ENCODE measurements at regions not wholly inside any gene's neighbourhood (a gene's known extent, or its start where the extent isn't known, plus 50 kb on each side); places are given as distances from the start of the nearest gene placed in this dataset.

DNA sequence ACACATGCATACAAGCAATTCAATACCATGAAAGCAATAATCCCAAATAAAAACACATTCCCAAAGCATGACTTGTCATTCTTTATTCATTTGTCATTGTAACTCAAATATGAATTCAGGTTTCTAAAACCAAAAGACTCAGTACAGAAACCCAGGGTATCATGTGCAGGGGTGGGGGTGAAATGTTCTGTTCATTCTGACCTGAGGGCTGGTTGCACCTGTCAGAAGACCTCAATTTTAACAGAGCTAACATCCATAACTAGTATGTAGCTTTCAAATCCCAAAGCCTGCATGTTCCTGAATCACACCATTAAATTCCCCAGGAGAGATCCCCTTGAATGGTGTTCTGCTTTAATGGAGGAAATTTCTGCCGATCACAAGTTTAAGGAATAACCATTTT is 738.7 kb downstream of the MCTP2 start:
- no peak overlapping the region for H3K27ac ChIP-seq (ENCODE audit: low read depth, low read length)
- no peaks in the 10 kb centered on the region for H3K36me3 ChIP-seq (ENCODE audit: insufficient read depth, low read length)
- H3K9ac ChIP-seq (ENCODE audit: low read length), result no peak overlapping the region
- no peaks in the 10 kb centered on the region for H3K27me3 ChIP-seq (ENCODE audit: control insufficient read depth in 1 of 2, insufficient read depth in 2 of 2, low read length in 2 of 2)
- no peak overlapping the region for H3K4me3 ChIP-seq (ENCODE audit: low read depth in 1 of 2, low read length in 2 of 2)
- H3K4me1 ChIP-seq (ENCODE audit: insufficient read depth, low read length), result no peaks in the 10 kb centered on the region
- no peaks in the 10 kb centered on the region for H3K9me3 ChIP-seq (ENCODE audit: low read length)

DNA sequence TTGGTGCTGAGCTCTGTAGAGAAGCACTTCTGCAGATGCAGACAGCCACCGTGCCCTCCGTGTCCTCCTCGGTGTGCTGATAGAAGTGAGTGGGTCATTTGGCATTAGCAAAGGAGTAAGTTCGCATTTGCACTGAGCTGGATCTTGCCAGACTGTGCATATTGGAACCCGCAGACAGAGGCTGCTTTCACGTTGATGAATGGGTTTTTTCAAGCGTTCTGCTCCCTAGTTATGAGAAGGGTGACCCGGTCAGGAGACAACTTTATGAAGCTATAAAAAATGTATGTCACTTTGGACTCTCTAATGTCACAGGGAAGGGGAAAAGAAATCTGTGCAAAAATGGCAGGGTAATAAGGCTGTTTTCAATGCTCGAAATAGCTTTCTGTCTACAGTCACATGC is 739.4 kb downstream of the MCTP2 start:
- Histone ChIP-seq H3K4me1 (ENCODE audit: insufficient read depth, low read length) (no peaks in the 10 kb centered on the region), H3K9ac (ENCODE audit: low read length) (no peak overlapping the region), H3K36me3 (ENCODE audit: insufficient read depth, low read length) (no peaks in the 10 kb centered on the region), H3K4me3 (ENCODE audit: low read depth in 1 of 2, low read length in 2 of 2) (no peak overlapping the region), H3K9me3 (ENCODE audit: low read length) (no peaks in the 10 kb centered on the region), H3K27me3 (ENCODE audit: control insufficient read depth in 1 of 2, insufficient read depth in 2 of 2, low read length in 2 of 2) (no peaks in the 10 kb centered on the region), H3K27ac (ENCODE audit: low read depth, low read length) (no peak overlapping the region)

DNA sequence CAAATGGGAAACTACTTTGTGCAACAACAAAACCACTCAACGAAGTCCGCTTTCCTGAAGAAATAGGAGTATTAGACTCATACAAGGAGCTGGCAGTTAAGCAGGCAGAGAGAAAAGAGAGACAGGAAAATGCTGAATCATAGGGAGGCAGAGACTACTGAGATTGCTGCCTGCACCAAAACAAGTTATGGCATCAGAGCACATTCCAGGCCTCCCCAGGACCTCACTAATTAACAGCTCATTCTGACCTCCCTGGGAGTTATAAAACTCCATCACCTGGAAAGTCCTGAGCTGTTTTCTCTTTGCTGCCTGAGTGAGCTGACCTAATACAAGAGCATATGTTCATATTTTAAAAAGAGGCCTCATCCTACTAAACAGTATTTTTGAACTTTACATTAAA is 741.0 kb downstream of the MCTP2 start:
- H3K9me3 ChIP-seq (ENCODE audit: low read length), result no peaks in the 10 kb centered on the region

DNA sequence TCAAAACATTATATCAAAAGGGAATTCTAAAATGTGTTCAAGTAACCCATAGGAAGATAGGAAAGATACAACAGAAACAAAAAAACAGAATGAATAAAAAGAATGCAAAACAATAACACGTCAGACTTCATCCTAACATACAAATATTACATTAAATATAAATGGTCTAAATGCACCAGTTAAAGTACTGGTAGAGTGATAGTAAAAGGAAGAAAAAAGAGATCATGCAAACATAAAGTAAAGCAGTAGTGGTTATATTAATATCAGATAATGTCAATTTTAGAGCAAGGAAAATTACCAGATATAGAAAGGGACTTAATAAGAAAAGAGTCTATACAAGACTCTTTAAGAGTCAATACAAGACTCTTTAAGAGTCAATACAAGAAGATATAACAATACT is 755.7 kb downstream of the MCTP2 start:
- no peaks in the 10 kb centered on the region for H3K9me3 ChIP-seq (ENCODE audit: low read length)
- H3K4me1 ChIP-seq (ENCODE audit: insufficient read depth, low read length), result no peaks in the 10 kb centered on the region
- no peaks in the 10 kb centered on the region for H3K36me3 ChIP-seq (ENCODE audit: insufficient read depth, low read length)
- no peak overlapping the region for H3K27ac ChIP-seq (ENCODE audit: low read depth, low read length)
- H3K27me3 ChIP-seq (ENCODE audit: control insufficient read depth in 1 of 2, insufficient read depth in 2 of 2, low read length in 2 of 2), result no peaks in the 10 kb centered on the region
- no peak overlapping the region for H3K9ac ChIP-seq (ENCODE audit: low read length)
- H3K4me3 ChIP-seq (ENCODE audit: low read depth in 1 of 2, low read length in 2 of 2), result no peak overlapping the region

More for the DNA sequence above, 741.0 kb downstream of the MCTP2 start:
- no peaks in the 10 kb centered on the region for H3K27me3 ChIP-seq (ENCODE audit: control insufficient read depth in 1 of 2, insufficient read depth in 2 of 2, low read length in 2 of 2)
- H3K4me3 ChIP-seq (ENCODE audit: low read depth in 1 of 2, low read length in 2 of 2), result no peak overlapping the region
- H3K9ac ChIP-seq (ENCODE audit: low read length), result no peak overlapping the region
- H3K36me3 ChIP-seq (ENCODE audit: insufficient read depth, low read length), result no peaks in the 10 kb centered on the region
- no peaks in the 10 kb centered on the region for H3K4me1 ChIP-seq (ENCODE audit: insufficient read depth, low read length)
- H3K27ac ChIP-seq (ENCODE audit: low read depth, low read length), result no peak overlapping the region

DNA sequence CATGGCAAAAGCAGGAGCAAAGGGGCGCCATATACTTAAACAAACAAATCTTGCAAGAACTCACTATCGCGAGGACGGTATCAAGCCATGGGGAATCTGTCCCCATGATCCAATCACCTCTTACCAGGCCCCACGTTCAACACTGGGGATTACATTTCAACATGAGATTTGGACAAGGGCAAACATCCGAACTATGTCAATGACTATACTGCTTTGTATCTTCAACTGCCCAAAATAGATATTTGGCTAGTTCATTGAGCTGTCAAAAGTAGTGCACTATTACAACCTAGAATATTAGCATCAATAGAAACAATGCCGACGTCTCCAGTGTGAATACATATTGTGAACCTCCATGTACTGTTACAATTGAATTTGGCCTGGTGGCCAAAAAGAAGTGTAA is 760.4 kb downstream of the MCTP2 start:
- Histone ChIP-seq H3K9ac (ENCODE audit: low read length) (no peak overlapping the region), H3K4me1 (ENCODE audit: insufficient read depth, low read length) (no peaks in the 10 kb centered on the region), H3K4me3 (ENCODE audit: low read depth in 1 of 2, low read length in 2 of 2) (no peak overlapping the region), H3K27ac (ENCODE audit: low read depth, low read length) (no peak overlapping the region), H3K9me3 (ENCODE audit: low read length) (no peaks in the 10 kb centered on the region), H3K27me3 (ENCODE audit: control insufficient read depth in 1 of 2, insufficient read depth in 2 of 2, low read length in 2 of 2) (no peaks in the 10 kb centered on the region), H3K36me3 (ENCODE audit: insufficient read depth, low read length) (no peaks in the 10 kb centered on the region)

DNA sequence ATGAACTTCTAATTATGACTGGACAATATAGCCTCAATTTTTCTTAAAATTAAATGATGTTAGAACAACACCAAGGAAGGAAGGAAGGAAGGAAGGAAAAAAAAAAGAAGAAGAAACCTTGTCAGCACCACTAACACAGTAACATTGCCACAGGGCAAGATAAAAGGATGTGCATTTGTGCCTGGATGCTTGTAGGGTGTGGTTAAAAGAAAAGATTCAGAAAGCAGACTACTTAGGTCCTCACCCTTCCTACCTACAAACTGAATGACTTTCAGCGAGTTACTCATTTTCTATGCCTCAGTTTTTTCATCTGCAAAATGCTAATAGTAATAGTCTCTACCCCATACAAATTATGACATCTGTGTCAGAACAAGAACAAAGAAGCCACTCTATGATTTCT is 778.3 kb downstream of the MCTP2 start:
- H3K4me3 ChIP-seq (ENCODE audit: low read depth in 1 of 2, low read length in 2 of 2), result no peak overlapping the region
- H3K9ac ChIP-seq (ENCODE audit: low read length), result no peak overlapping the region
- H3K27ac ChIP-seq (ENCODE audit: low read depth, low read length), result no peak overlapping the region
- no peaks in the 10 kb centered on the region for H3K27me3 ChIP-seq (ENCODE audit: control insufficient read depth in 1 of 2, insufficient read depth in 2 of 2, low read length in 2 of 2)
- no peaks in the 10 kb centered on the region for H3K4me1 ChIP-seq (ENCODE audit: insufficient read depth, low read length)
- H3K9me3 ChIP-seq (ENCODE audit: low read length), result no peaks in the 10 kb centered on the region
- no peaks in the 10 kb centered on the region for H3K36me3 ChIP-seq (ENCODE audit: insufficient read depth, low read length)

DNA sequence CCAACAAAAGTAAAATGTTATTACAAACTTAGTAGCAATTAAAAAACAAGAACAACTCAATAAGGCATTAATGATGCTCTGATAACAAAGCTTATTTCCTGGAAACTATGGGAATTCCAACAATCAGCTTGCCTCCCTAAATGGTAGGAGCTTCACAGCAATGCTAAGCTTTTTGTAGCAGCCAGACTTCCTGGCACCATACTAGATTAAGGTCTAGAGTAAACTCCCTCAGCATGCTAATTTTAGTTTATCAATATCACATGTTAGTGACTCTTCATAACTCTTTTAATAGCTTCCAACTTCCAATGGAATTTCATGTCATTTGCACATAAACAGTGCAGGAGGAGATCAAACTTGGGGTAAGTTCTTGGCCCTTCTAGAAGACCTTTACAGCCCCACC is 782.0 kb downstream of the MCTP2 start:
- H3K4me1 ChIP-seq (ENCODE audit: insufficient read depth, low read length), result peaks cover 9% of the 10 kb centered on the region
- no peaks in the 10 kb centered on the region for H3K27me3 ChIP-seq (ENCODE audit: control insufficient read depth in 1 of 2, insufficient read depth in 2 of 2, low read length in 2 of 2)
- H3K9ac ChIP-seq (ENCODE audit: low read length), result no peak overlapping the region
- no peak overlapping the region for H3K4me3 ChIP-seq (ENCODE audit: low read depth in 1 of 2, low read length in 2 of 2)
- no peaks in the 10 kb centered on the region for H3K9me3 ChIP-seq (ENCODE audit: low read length)
- H3K27ac ChIP-seq (ENCODE audit: low read depth, low read length), result no peak overlapping the region
- no peaks in the 10 kb centered on the region for H3K36me3 ChIP-seq (ENCODE audit: insufficient read depth, low read length)

DNA sequence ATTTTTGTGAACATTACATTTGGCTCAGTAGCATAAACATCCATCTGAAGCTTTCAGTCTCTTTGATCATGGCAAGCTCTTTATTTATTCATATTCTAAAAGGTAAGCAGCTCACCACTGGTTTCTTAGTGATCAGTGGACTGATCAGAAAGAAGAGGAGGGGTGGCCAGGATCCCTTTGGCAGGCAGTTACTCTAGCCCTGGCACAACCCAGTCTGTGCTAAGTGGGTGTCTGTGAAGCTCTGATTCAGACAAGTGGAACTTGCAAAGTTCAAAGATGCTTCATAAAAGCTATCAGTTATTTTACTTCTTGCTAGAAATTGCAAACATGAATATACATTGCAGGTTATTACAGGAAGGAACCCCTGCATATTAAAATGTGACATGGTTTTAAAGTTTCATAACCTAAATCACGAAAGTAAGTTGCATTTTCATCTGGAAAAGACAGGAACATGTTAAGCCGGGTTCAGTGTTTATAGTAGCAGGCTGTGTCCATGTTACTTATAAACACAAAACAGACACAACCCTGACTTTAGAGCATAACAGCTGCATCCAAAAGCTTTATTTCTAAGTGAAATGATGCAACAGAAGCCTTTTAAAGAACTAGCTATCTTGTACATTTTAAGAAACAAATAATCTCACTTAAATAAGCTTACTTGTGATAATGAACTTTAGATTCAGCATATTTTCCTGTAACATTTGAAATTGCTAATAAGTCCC is 785.3 kb downstream of the MCTP2 start:
- H3K9me3 ChIP-seq (ENCODE audit: low read length), result no peaks in the 10 kb centered on the region
- no peak overlapping the region for H3K4me3 ChIP-seq (ENCODE audit: low read depth in 1 of 2, low read length in 2 of 2)
- H3K36me3 ChIP-seq (ENCODE audit: insufficient read depth, low read length), result no peaks in the 10 kb centered on the region
- peaks cover 9% of the 10 kb centered on the region for H3K4me1 ChIP-seq (ENCODE audit: insufficient read depth, low read length)
- H3K9ac ChIP-seq (ENCODE audit: low read length), result no peak overlapping the region
- no peaks in the 10 kb centered on the region for H3K27me3 ChIP-seq (ENCODE audit: control insufficient read depth in 1 of 2, insufficient read depth in 2 of 2, low read length in 2 of 2)
- no peak overlapping the region for H3K27ac ChIP-seq (ENCODE audit: low read depth, low read length)

DNA sequence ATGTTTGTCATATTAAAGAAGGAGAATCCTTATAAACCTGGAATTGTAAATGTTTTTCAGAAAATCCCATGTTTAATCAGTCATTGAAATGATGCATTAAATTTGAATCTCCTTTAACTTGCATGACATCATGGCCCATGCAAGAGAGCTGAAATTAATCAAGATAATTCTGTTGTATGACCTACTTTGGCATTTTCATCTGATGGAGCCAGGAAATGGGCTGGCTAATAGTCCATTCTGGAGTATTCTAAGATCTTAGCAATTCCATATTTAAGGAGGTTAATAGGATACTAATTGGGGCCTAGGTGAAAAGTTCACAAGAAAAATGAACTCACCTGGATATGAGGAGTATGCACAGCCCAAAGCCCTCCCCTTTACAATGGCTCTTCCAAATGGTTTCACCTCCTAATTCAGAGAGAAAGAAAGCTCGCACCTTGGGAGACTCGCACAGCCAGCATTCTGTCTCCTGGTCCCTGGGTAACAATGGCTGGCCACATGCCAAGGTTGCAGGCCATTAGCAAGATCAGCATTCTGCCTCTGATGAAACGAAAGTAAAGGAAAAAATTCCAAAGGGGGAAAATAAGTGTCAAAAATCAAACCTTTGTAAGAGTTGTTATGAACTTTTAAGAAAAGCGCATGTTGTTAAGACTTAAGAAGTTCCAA is 786.4 kb downstream of the MCTP2 start:
- Histone ChIP-seq H3K4me1 (ENCODE audit: insufficient read depth, low read length) (peaks cover 9% of the 10 kb centered on the region), H3K27ac (ENCODE audit: low read depth, low read length) (no peak overlapping the region), H3K36me3 (ENCODE audit: insufficient read depth, low read length) (no peaks in the 10 kb centered on the region), H3K27me3 (ENCODE audit: control insufficient read depth in 1 of 2, insufficient read depth in 2 of 2, low read length in 2 of 2) (no peaks in the 10 kb centered on the region), H3K9ac (ENCODE audit: low read length) (no peak overlapping the region), H3K9me3 (ENCODE audit: low read length) (no peaks in the 10 kb centered on the region), H3K4me3 (ENCODE audit: low read depth in 1 of 2, low read length in 2 of 2) (no peak overlapping the region)

DNA sequence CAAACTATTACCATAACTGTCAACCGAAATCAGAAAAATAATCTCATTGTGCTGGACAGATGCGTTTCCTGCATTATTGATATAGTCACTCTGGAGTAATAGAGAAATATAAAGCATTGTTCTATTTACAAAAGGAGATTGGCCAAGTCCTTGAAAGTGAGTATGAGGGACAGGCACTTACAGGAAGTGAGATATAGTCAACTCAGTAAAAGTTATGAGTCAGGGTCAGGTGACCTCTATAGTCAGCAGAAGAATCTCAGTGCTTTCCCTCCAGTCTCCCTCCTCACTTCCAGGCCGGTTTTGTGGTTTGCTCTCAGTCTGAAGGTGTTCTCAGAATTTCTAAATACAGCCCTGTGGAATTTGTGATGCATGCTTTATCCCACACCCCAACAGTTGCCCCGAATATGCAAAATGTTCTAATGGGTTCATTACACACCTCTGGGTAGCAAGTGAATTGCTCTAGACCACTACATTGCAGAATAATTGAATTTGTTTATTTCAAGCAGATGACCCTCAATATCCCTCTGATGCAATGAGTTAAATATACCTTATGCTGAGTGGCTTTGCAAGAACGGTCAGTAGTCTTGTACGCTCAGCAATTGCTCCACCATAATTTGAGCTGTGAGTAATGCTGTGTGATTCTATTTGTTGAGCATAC is 787.7 kb downstream of the MCTP2 start:
- H3K9ac ChIP-seq (ENCODE audit: low read length), result no peak overlapping the region
- H3K4me1 ChIP-seq (ENCODE audit: insufficient read depth, low read length), result peaks cover 9% of the 10 kb centered on the region
- no peaks in the 10 kb centered on the region for H3K27me3 ChIP-seq (ENCODE audit: control insufficient read depth in 1 of 2, insufficient read depth in 2 of 2, low read length in 2 of 2)
- no peaks in the 10 kb centered on the region for H3K9me3 ChIP-seq (ENCODE audit: low read length)
- no peak overlapping the region for H3K4me3 ChIP-seq (ENCODE audit: low read depth in 1 of 2, low read length in 2 of 2)
- H3K36me3 ChIP-seq (ENCODE audit: insufficient read depth, low read length), result no peaks in the 10 kb centered on the region
- H3K27ac ChIP-seq (ENCODE audit: low read depth, low read length), result no peak overlapping the region

DNA sequence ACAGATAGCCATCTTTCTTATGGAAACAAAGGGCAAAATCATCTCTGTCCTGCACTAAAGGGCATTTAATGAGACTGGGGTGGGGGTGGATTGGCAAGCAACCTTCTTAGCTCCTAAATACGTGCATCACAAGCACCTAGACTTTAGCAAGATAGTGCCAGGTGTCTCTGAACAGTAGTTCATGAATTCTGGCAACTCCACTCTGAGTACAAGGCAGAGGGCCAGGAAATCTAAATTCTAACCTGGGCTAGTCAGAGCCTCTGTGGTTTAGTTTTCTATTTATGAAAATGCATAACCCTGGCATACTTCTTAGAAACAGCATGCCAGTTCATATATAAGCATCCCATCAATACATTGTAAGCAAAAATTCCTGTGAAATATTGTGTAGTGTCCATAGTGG is 788.5 kb downstream of the MCTP2 start:
- no peaks in the 10 kb centered on the region for H3K36me3 ChIP-seq (ENCODE audit: insufficient read depth, low read length)
- H3K27ac ChIP-seq (ENCODE audit: low read depth, low read length), result no peak overlapping the region
- no peak overlapping the region for H3K4me3 ChIP-seq (ENCODE audit: low read depth in 1 of 2, low read length in 2 of 2)
- no peak overlapping the region for H3K9ac ChIP-seq (ENCODE audit: low read length)
- H3K4me1 ChIP-seq (ENCODE audit: insufficient read depth, low read length), result peaks cover 9% of the 10 kb centered on the region
- no peaks in the 10 kb centered on the region for H3K27me3 ChIP-seq (ENCODE audit: control insufficient read depth in 1 of 2, insufficient read depth in 2 of 2, low read length in 2 of 2)
- H3K9me3 ChIP-seq (ENCODE audit: low read length), result no peaks in the 10 kb centered on the region

All from muscle layer of colon (tissue), 2 donors.